ENCODE measurements at regions not wholly inside any gene's neighbourhood (a gene's known extent, or its start where the extent isn't known, plus 50 kb on each side); places are given as distances from the start of the nearest gene placed in this dataset.

DNA sequence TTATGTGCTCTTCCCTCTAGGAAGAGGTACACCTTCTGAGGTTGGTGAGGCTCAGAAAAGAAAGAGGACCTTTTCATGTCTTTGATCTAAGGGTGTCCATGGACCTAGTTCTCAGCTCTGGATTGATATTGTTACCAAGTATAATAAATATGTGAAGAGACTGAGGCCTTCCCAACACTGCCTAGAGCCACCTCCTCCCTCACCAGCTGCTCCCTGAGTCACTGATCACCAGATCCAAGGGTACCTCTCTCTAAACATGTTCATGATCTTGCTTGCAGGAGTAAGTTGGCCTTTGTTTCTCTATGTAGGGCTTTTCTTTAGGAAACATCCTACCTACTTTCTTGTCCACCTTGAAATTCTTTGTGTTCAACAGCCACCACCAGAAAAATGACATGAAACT, 218.8 kb upstream of the ADRA1B start:
- TF ChIP-seq, protein P1, sequence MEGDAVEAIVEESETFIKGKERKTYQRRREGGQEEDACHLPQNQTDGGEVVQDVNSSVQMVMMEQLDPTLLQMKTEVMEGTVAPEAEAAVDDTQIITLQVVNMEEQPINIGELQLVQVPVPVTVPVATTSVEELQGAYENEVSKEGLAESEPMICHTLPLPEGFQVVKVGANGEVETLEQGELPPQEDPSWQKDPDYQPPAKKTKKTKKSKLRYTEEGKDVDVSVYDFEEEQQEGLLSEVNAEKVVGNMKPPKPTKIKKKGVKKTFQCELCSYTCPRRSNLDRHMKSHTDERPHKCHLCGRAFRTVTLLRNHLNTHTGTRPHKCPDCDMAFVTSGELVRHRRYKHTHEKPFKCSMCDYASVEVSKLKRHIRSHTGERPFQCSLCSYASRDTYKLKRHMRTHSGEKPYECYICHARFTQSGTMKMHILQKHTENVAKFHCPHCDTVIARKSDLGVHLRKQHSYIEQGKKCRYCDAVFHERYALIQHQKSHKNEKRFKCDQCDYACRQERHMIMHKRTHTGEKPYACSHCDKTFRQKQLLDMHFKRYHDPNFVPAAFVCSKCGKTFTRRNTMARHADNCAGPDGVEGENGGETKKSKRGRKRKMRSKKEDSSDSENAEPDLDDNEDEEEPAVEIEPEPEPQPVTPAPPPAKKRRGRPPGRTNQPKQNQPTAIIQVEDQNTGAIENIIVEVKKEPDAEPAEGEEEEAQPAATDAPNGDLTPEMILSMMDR (IDR thresholded peaks at IDR 0.05; ENCODE audit: insufficient read depth, low read length) = no peak
- TF ChIP-seq, protein P2, sequence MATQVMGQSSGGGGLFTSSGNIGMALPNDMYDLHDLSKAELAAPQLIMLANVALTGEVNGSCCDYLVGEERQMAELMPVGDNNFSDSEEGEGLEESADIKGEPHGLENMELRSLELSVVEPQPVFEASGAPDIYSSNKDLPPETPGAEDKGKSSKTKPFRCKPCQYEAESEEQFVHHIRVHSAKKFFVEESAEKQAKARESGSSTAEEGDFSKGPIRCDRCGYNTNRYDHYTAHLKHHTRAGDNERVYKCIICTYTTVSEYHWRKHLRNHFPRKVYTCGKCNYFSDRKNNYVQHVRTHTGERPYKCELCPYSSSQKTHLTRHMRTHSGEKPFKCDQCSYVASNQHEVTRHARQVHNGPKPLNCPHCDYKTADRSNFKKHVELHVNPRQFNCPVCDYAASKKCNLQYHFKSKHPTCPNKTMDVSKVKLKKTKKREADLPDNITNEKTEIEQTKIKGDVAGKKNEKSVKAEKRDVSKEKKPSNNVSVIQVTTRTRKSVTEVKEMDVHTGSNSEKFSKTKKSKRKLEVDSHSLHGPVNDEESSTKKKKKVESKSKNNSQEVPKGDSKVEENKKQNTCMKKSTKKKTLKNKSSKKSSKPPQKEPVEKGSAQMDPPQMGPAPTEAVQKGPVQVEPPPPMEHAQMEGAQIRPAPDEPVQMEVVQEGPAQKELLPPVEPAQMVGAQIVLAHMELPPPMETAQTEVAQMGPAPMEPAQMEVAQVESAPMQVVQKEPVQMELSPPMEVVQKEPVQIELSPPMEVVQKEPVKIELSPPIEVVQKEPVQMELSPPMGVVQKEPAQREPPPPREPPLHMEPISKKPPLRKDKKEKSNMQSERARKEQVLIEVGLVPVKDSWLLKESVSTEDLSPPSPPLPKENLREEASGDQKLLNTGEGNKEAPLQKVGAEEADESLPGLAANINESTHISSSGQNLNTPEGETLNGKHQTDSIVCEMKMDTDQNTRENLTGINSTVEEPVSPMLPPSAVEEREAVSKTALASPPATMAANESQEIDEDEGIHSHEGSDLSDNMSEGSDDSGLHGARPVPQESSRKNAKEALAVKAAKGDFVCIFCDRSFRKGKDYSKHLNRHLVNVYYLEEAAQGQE (IDR thresholded peaks at IDR 0.05; ENCODE audit: insufficient replicate concordance, low read depth) = no peak
- TF ChIP-seq SPI1 (IDR thresholded peaks at IDR 0.05; ENCODE audit: borderline replicate concordance, low read depth) (no peak), POLR2AphosphoS5 (IDR thresholded peaks at IDR 0.05; ENCODE audit: low read depth) (no peak), GABPA (IDR thresholded peaks at IDR 0.05; ENCODE audit: low read depth) (no peak)
- no peak for DNase-seq (ENCODE audit: low read depth in 1 of 2, low spot score in 1 of 2)
- Histone ChIP-seq H3K27me3 (ENCODE audit: insufficient read depth, poor library complexity, severe bottlenecking) (peaks cover 2% of the 10 kb centered on the region), H3K27ac (replicated peaks) (no peak overlapping the region), H3K4me3 (replicated peaks; ENCODE audit: insufficient read depth, low read length) (no peak overlapping the region)

DNA sequence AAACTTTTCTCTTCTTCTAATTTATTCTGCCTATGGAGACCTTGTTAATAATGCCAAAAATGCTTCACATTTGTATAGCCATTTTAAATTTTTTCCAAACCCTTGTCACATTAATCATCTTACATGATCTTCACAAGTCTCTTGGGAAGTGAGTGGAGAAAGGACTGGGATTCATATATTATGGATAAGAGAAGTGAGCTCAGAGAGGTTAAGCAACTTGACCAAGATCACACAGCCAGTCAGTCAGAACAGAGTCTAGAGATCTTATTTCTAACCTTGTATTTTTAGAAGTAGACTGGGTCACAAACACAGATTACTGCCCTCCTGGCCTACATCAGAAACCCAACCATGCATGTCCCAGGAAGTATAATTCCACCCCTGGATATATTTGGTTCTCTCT, 218.0 kb upstream of the ADRA1B start:
- Histone ChIP-seq H3K4me3 (replicated peaks; ENCODE audit: insufficient read depth, low read length) (no peak overlapping the region), H3K27me3 (ENCODE audit: insufficient read depth, poor library complexity, severe bottlenecking) (no peaks in the 10 kb centered on the region), H3K27ac (replicated peaks) (no peak overlapping the region)
- DNase-seq (ENCODE audit: low read depth in 1 of 2, low spot score in 1 of 2) = no peak
- TF ChIP-seq, protein P2 (IDR thresholded peaks at IDR 0.05; ENCODE audit: insufficient replicate concordance, low read depth) = no peak
- TF ChIP-seq GABPA (IDR thresholded peaks at IDR 0.05; ENCODE audit: low read depth) (no peak), SPI1 (IDR thresholded peaks at IDR 0.05; ENCODE audit: borderline replicate concordance, low read depth) (no peak), POLR2AphosphoS5 (IDR thresholded peaks at IDR 0.05; ENCODE audit: low read depth) (no peak)
- TF ChIP-seq, protein P1 (IDR thresholded peaks at IDR 0.05; ENCODE audit: insufficient read depth, low read length) = no peak

DNA sequence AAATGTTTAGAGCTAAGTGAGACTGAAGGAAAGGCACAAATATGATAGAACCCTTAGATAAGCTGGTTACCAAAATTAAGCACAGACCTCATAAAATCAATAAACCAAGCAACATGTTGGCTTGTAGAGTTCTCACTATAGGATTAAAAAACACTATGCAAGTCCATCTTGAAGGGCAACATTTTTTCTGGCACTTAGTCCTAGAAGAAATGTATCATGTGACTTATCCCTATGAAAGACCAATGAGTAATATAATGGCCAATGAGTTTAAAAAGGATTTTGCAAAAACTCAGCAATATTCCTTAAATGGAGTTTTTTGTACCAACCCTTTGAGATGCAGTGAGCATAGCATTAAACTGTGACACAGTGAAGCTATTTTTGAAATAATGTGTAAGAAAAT, 216.3 kb upstream of the ADRA1B start:
- H3K27ac ChIP-seq (replicated peaks) = no peak overlapping the region
- TF ChIP-seq, protein P1 (IDR thresholded peaks at IDR 0.05; ENCODE audit: insufficient read depth, low read length) = no peak
- no peak for TF ChIP-seq SPI1 (IDR thresholded peaks at IDR 0.05; ENCODE audit: borderline replicate concordance, low read depth)
- no peak for TF ChIP-seq POLR2AphosphoS5 (IDR thresholded peaks at IDR 0.05; ENCODE audit: low read depth)
- TF ChIP-seq, protein P2 (IDR thresholded peaks at IDR 0.05; ENCODE audit: insufficient replicate concordance, low read depth) = no peak
- no peak for TF ChIP-seq GABPA (IDR thresholded peaks at IDR 0.05; ENCODE audit: low read depth)
- no peak for DNase-seq (ENCODE audit: low read depth in 1 of 2, low spot score in 1 of 2)
- H3K27me3 ChIP-seq (ENCODE audit: insufficient read depth, poor library complexity, severe bottlenecking) = no peaks in the 10 kb centered on the region
- H3K4me3 ChIP-seq (replicated peaks; ENCODE audit: insufficient read depth, low read length) = no peak overlapping the region
